ENCODE measurements at regions not wholly inside any gene's neighbourhood (a gene's known extent, or its start where the extent isn't known, plus 50 kb on each side); places are given as distances from the start of the nearest gene placed in this dataset.
"Not testable (repeated sequence)": the region's sequence is repeated elsewhere in the genome, so short reads cannot be mapped to it uniquely, and the experiment has no call there.

DNA sequence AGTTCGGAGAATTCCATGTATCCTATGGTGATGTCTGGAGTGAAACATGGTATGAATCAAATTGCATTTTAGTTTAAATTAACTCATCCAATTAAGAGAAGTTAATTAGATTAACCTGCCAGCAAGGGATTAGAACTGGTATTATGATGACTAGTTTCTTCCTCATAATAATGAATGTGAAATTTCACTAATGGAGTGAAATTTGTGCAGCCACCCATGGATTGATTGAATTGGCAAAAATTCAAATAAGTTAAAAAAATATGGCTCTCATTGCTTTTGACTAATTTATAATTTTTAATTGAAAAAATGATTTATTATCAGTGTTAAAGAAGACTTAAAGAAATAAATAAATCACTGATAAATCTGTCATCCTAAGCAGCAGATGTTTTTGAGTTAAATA is 232.0 kb downstream of the KCNRG start:
- Histone ChIP-seq H3K4me3 (no peak overlapping the region), H3K9me3 (no peaks in the 10 kb centered on the region), H3K4me1 (peaks cover 0 to 10% (median 7%) of the 10 kb centered on the region in 4 donors), H3K36me3 (no peaks in the 10 kb centered on the region), H3K27me3 (no peaks in the 10 kb centered on the region), H3K27ac (no peak overlapping the region)
- TF ChIP-seq POLR2A (IDR thresholded peaks at IDR 0.05) (no peak), POLR2AphosphoS5 (IDR thresholded peaks at IDR 0.05) (no peak), EP300 (IDR thresholded peaks at IDR 0.05) (no peak)
- TF ChIP-seq, protein P1, sequence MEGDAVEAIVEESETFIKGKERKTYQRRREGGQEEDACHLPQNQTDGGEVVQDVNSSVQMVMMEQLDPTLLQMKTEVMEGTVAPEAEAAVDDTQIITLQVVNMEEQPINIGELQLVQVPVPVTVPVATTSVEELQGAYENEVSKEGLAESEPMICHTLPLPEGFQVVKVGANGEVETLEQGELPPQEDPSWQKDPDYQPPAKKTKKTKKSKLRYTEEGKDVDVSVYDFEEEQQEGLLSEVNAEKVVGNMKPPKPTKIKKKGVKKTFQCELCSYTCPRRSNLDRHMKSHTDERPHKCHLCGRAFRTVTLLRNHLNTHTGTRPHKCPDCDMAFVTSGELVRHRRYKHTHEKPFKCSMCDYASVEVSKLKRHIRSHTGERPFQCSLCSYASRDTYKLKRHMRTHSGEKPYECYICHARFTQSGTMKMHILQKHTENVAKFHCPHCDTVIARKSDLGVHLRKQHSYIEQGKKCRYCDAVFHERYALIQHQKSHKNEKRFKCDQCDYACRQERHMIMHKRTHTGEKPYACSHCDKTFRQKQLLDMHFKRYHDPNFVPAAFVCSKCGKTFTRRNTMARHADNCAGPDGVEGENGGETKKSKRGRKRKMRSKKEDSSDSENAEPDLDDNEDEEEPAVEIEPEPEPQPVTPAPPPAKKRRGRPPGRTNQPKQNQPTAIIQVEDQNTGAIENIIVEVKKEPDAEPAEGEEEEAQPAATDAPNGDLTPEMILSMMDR (IDR thresholded peaks at IDR 0.05), result no peak
- 97 to 100% methylated on average over 1 of the region's 1 CpG for WGBS, 2 donors
- DNase-seq, result no peak
- no peak for ATAC-seq (ENCODE audit: low FRiP score in 2 of 2)

DNA sequence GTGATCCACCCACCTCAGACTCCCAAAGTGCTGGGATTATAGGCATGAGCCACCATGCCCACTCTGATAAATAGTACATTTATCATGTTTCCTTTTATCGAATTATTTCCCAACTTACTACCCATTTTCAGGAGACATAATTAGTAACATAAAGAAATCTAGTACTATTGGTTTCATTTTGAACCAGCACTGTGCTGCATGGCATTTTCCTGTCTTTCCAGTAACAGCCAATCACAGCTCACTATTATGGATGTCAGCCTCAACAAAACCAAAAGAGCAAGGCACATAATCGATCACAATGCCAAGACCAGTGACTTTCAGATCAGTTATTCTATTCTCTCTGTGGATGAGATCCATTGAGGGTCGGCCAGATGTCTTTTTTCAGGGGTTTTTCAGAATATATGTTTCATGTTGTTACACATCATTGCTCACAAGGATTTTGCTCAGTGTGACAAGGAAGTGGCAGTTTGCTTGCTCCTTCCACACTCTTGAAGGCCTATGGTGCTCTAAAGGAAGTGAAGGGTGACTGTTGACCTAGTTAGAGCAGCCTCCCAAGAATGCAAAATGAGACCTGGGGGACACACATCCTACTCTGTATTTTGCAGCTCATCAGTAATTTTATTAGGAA is 233.4 kb downstream of the KCNRG start:
- peaks cover 0 to 10% (median 7%) of the 10 kb centered on the region in 4 donors for H3K4me1 ChIP-seq
- H3K4me3 ChIP-seq, result no peak overlapping the region
- H3K27me3 ChIP-seq, result no peaks in the 10 kb centered on the region
- no peaks in the 10 kb centered on the region for H3K9me3 ChIP-seq
- TF ChIP-seq EP300 (IDR thresholded peaks at IDR 0.05) (no peak), POLR2AphosphoS5 (IDR thresholded peaks at IDR 0.05) (no peak), POLR2A (IDR thresholded peaks at IDR 0.05) (no peak)
- TF ChIP-seq, protein P1 (IDR thresholded peaks at IDR 0.05), result no peak
- H3K27ac ChIP-seq, result no peak overlapping the region
- no peaks in the 10 kb centered on the region for H3K36me3 ChIP-seq
- 75 to 82% methylated on average over 3 of the region's 3 CpGs for WGBS, 2 donors
- DNase-seq, result no peak
- ATAC-seq (ENCODE audit: low FRiP score in 2 of 2), result no peak

DNA sequence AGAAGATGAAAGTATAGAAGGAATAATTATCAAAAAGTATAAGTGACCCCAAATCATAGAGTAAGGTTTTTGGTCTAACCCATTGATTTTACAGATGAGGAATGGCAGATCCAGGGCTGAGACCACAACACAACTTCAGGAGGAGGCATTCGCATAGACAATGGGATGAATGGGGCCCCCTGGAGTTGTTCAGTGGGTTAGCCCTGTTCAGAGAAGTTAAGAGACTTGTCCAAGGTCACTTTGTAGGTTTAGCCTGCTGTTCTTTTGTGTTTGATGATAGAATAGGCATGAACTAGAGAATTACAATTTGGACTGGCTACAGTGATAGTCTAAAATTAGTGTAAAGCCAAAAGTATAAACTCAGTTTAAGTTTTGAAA is 233.9 kb downstream of the KCNRG start:
- no peak for DNase-seq
- Histone ChIP-seq H3K4me3 (no peak overlapping the region), H3K27ac (no peak overlapping the region), H3K36me3 (no peaks in the 10 kb centered on the region), H3K9me3 (no peaks in the 10 kb centered on the region), H3K4me1 (peaks cover 0 to 10% (median 7%) of the 10 kb centered on the region in 4 donors), H3K27me3 (no peaks in the 10 kb centered on the region)
- no peak for ATAC-seq (ENCODE audit: low FRiP score in 2 of 2)
- 94 to 100% methylated on average over 1 of the region's 1 CpG for WGBS, 2 donors
- TF ChIP-seq POLR2AphosphoS5 (IDR thresholded peaks at IDR 0.05) (no peak), EP300 (IDR thresholded peaks at IDR 0.05) (no peak), POLR2A (IDR thresholded peaks at IDR 0.05) (no peak)
- TF ChIP-seq, protein P1 (IDR thresholded peaks at IDR 0.05), result no peak

DNA sequence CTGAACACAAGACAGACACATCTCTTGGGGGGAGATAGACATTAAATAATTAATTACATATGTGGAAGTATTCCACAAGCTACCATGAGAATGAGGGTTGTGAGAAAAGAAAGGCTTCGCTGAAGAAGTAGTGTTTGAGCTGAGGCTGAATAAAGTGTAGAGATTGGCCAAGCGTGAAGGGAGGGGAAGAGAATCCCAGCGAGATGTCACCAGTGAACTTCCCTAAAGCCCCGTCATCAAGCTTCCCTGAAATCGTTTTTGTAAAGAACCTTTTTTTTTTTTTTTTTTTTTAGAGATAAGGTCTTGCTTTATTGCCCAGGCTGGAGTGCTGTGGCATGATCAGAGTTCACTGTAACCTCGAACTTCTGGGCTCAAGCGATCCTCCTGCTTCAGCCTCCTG is 235.2 kb downstream of the KCNRG start:
- 77 to 85% methylated on average over 7 of the region's 7 CpGs for WGBS, 2 donors
- Histone ChIP-seq H3K9me3 (no peaks in the 10 kb centered on the region), H3K27me3 (no peaks in the 10 kb centered on the region), H3K4me1 (peaks cover 0 to 1% (median under 1%) of the 10 kb centered on the region in 4 donors), H3K27ac (no peak overlapping the region), H3K36me3 (no peaks in the 10 kb centered on the region), H3K4me3 (no peak overlapping the region)
- DNase-seq (peak in 1 of 2 donors; percentile 28), ATAC-seq (ENCODE audit: low FRiP score in 2 of 2) (peak in 1 of 2 donors; percentile 39)
- TF ChIP-seq, protein P1 (IDR thresholded peaks at IDR 0.05), result no peak
- no peak for TF ChIP-seq POLR2AphosphoS5 (IDR thresholded peaks at IDR 0.05)
- no peak for TF ChIP-seq POLR2A (IDR thresholded peaks at IDR 0.05)
- TF ChIP-seq EP300 (IDR thresholded peaks at IDR 0.05), result no peak

DNA sequence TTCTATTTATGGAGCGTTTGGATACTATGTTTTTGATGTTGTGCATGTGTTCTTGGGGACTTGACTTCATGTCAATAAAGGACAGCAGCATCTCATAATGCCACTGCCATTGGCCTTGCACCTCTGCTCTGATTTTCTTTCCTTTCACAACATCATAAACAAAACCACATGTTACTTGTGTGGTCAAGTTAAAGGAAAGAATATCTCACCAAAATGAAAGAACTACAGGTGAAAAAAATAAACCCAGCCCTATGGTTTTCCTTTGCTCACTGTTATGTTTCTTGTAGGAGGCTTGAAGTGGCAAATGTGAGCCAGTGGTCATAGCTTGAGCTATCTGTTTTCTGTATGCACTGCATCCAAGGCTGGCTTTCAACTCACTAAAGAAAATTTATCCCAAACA is 240.4 kb downstream of the KCNRG start:
- Histone ChIP-seq H3K4me3 (no peak overlapping the region), H3K27me3 (no peaks in the 10 kb centered on the region), H3K9me3 (no peaks in the 10 kb centered on the region), H3K36me3 (no peaks in the 10 kb centered on the region), H3K4me1 (no peaks in the 10 kb centered on the region), H3K27ac (no peak overlapping the region)
- ATAC-seq (ENCODE audit: low FRiP score in 2 of 2) (no peak), DNase-seq (no peak)
- 73 to 79% methylated on average over 1 of the region's 1 CpG for WGBS, 2 donors
- TF ChIP-seq, protein P1 (IDR thresholded peaks at IDR 0.05), result no peak
- TF ChIP-seq POLR2AphosphoS5 (IDR thresholded peaks at IDR 0.05), result no peak

DNA sequence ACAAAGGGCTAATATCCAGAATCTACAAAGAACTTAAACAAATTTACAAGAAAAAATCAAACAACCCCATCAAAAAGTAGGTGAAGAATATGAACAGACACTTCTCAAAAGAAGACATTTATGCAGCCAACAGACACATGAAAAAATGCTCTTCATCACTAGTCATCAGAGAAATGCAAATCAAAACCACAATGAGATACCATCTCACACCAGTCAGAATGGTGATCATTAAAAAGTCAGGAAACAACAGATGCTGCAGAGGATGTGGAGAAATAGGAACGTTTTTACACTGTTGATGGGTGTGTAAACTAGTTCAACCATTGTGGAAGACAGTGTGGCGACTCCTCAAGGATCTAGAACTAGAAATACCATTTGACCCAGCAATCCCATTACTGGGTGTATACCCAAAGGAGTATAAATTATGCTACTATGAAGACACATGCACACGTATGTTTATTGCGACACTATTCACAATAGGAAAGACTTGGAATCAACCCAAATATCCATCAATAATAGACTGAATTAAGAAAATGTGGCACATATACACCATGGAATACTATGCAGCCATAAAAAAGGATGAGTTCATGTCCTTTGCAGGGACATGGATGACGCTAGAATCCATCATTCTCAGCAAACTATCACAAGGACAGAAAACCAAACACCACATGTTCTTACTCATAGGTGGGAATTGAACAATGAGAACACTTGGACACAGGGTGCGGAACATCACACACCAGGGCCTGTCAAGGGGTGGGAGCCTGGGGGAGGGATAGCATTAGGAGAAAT is 241.5 kb downstream of the KCNRG start:
- not testable (repeated sequence) for ATAC-seq (ENCODE audit: low FRiP score in 2 of 2); H3K27me3 ChIP-seq; DNase-seq; H3K4me1 ChIP-seq; H3K27ac ChIP-seq; H3K9me3 ChIP-seq; H3K36me3 ChIP-seq; H3K4me3 ChIP-seq
- 79 to 83% methylated on average over 6 of the region's 6 CpGs for WGBS, 2 donors
